ENCODE measurements at regions not wholly inside any gene's neighbourhood (a gene's known extent, or its start where the extent isn't known, plus 50 kb on each side); places are given as distances from the start of the nearest gene placed in this dataset.

DNA sequence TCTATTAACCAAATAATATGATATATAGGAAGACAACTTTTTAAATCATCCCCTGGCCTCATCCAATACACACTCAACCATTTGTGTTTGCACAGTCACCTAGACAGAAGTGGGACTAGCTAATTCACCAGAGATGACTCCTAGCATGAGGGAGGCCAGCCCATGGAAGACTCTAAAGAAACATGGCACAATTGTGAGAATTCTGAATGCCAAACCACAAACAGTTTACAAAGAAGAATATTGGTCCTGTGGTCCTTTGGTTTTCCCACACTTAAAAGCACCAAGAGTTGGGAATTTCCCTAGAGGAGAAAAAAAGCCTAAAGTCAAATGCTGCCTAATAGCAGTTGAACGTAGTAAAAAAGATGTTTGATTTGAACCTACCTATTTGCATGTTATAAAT, 609.9 kb downstream of the ACTL7B start:
- TF ChIP-seq, protein P1, sequence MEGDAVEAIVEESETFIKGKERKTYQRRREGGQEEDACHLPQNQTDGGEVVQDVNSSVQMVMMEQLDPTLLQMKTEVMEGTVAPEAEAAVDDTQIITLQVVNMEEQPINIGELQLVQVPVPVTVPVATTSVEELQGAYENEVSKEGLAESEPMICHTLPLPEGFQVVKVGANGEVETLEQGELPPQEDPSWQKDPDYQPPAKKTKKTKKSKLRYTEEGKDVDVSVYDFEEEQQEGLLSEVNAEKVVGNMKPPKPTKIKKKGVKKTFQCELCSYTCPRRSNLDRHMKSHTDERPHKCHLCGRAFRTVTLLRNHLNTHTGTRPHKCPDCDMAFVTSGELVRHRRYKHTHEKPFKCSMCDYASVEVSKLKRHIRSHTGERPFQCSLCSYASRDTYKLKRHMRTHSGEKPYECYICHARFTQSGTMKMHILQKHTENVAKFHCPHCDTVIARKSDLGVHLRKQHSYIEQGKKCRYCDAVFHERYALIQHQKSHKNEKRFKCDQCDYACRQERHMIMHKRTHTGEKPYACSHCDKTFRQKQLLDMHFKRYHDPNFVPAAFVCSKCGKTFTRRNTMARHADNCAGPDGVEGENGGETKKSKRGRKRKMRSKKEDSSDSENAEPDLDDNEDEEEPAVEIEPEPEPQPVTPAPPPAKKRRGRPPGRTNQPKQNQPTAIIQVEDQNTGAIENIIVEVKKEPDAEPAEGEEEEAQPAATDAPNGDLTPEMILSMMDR (conservative IDR thresholded peaks at IDR 0.05; ENCODE audit: low read length) = no peak
- TF ChIP-seq EZH2phosphoT487 (IDR thresholded peaks at IDR 0.05; ENCODE audit: borderline replicate concordance) = no peak

Measured in Loucy (cell line).